PFSK-1 (cell line): ENCODE measurements at regions not wholly inside any gene's neighbourhood (a gene's known extent, or its start where the extent isn't known, plus 50 kb on each side); places are given as distances from the start of the nearest gene placed in this dataset.

Source experiments
- FOXP2 ChIP-seq: optimal IDR thresholded peaks from 2 replicates; pipeline ENCODE3; 2011; ENCODE audit warnings: borderline replicate concordance, control low read depth, inconsistent platforms; ENCODE audit not compliant: insufficient read depth; ENCODE audit errors: extremely low read length, extremely low read depth
- POLR2AphosphoS5 ChIP-seq: IDR thresholded peaks from 2 replicates; pipeline ENCODE4 v1.6.1; 2012; ENCODE audit warnings: low read depth, mild to moderate bottlenecking, control low read depth, low read length, moderate library complexity
- SIN3A ChIP-seq: IDR thresholded peaks from 2 replicates; pipeline ENCODE4 v1.6.1; 2012; ENCODE audit warnings: mild to moderate bottlenecking, low read length, moderate library complexity, borderline replicate concordance; ENCODE audit not compliant: insufficient read depth
- TAF1 ChIP-seq: IDR thresholded peaks from 2 replicates; pipeline ENCODE4 v1.6.1; 2012; ENCODE audit warnings: low read length, control low read depth, borderline replicate concordance; ENCODE audit not compliant: insufficient read depth
- TF ChIP-seq, protein P1 (sequence below), 2 experiments: IDR thresholded peaks; 2 replicates each; pipeline versions ENCODE4 v1.6.1 to v1.8.0; 2011 to 2012; ENCODE audit warnings: low read depth in 2 of 2, low read length in 2 of 2, control low read depth in 1 of 2, inconsistent platforms in 1 of 2, mild to moderate bottlenecking in 1 of 2, moderate library complexity in 1 of 2; ENCODE audit not compliant: insufficient read depth in 1 of 2

DNA sequence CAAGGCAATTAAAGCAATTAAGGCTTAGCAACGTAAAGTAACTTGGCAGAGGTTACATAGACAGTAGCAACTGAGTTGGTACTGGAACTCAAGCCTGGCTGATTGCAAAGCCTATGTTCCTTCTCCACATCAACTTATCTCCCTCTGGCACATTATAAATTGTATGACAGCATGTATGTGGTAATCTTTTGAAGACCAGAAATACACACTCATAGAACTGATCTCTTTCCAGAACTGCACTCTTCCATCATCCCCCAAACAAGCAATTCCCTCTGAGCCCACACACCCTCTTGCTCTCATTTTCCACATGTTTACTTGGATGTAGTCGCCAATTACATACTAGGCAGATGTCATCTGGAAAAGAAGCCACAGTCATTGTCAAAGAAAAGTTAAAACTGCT lies 502.2 kb downstream of the PLPP3 start:
- TF ChIP-seq POLR2AphosphoS5 (no peak), FOXP2 (no peak), TAF1 (no peak), SIN3A (no peak)
- TF ChIP-seq, protein P1, sequence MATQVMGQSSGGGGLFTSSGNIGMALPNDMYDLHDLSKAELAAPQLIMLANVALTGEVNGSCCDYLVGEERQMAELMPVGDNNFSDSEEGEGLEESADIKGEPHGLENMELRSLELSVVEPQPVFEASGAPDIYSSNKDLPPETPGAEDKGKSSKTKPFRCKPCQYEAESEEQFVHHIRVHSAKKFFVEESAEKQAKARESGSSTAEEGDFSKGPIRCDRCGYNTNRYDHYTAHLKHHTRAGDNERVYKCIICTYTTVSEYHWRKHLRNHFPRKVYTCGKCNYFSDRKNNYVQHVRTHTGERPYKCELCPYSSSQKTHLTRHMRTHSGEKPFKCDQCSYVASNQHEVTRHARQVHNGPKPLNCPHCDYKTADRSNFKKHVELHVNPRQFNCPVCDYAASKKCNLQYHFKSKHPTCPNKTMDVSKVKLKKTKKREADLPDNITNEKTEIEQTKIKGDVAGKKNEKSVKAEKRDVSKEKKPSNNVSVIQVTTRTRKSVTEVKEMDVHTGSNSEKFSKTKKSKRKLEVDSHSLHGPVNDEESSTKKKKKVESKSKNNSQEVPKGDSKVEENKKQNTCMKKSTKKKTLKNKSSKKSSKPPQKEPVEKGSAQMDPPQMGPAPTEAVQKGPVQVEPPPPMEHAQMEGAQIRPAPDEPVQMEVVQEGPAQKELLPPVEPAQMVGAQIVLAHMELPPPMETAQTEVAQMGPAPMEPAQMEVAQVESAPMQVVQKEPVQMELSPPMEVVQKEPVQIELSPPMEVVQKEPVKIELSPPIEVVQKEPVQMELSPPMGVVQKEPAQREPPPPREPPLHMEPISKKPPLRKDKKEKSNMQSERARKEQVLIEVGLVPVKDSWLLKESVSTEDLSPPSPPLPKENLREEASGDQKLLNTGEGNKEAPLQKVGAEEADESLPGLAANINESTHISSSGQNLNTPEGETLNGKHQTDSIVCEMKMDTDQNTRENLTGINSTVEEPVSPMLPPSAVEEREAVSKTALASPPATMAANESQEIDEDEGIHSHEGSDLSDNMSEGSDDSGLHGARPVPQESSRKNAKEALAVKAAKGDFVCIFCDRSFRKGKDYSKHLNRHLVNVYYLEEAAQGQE (IDR thresholded peaks at IDR 0.05; ENCODE audit: insufficient read depth in 1 of 2, low read depth in 2 of 2, low read length in 2 of 2), result no peak

DNA sequence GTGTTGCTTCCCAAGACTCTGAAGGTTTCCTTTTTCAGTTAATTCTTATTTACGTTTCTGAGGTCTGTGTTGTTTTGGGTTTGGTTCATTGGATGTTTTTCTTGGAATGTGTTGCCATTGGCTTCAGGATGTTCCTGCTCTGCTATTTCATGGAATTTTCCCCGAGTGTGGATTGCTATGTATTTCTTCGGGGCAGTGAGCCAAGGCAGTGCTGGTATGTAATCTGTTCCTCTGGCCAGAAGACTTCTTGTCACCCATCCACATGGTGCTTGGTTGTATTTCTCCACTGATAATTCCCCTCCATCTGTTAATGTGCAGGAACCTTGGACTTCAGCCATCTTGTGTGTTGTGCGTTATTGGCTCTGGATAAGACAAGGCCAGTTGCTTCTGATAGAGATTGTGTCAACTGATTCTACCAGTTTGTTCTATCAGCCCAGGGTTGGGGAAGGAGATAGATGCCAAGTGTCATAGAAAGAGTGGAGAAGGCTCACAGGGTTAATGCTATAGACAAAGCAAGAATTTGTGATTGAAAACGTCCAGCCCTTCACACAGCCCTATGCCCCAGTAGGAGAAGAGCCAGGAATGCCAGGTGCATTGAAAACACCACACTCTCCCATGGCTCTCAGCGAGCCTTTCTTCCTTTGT lies 505.2 kb downstream of the PLPP3 start:
- no peak for TF ChIP-seq POLR2AphosphoS5
- TF ChIP-seq, protein P1 (IDR thresholded peaks at IDR 0.05; ENCODE audit: insufficient read depth in 1 of 2, low read depth in 2 of 2, low read length in 2 of 2), result 0 out of 4 replicates have a peak, but pooled peaks of 1 of the 2 experiments have one; percentile 46

DNA sequence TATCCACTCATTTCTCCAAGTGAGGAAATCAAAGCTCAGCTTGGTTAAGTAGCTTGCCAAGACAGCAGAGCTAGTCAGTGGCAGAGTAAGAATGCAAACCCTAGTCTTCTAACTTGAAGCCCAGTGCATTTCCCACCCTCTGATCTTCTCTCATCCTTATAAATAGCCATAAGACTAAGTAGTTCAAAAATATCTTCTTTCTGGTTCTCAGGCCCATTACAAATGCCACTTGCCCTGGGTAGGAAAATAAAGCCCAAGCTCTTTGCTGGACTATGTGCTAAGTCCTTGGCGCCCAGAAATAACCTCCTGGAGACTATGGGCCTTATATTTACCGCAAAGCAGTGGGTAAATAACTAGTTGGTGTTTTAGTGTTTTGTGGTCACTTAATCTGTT lies 505.8 kb downstream of the PLPP3 start:
- no peak for TF ChIP-seq POLR2AphosphoS5
- no peak for TF ChIP-seq FOXP2
- TF ChIP-seq TAF1, result no peak
- no peak for TF ChIP-seq SIN3A
- TF ChIP-seq, protein P1 (IDR thresholded peaks at IDR 0.05; ENCODE audit: insufficient read depth in 1 of 2, low read depth in 2 of 2, low read length in 2 of 2), result no peak

DNA sequence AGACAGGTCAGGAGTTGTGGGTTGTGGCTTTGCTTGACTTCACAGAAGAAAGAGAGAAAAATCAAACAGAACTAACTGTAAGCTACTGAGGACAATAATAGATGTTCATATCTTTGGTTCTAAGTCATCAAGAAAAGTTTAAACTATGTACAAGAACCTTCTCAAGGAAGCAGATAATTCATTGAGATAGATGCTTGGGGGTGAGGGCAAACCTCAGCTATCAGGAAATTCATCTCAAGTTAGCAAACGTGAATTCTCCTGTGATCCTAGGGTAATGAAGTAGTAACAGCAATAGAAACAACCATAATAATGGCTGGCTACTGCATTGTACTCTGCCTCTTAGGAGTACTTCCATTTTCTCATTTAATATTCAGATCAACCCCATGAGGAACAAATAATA lies 506.2 kb downstream of the PLPP3 start:
- TF ChIP-seq FOXP2, result no peak
- no peak for TF ChIP-seq POLR2AphosphoS5
- TF ChIP-seq, protein P1 (IDR thresholded peaks at IDR 0.05; ENCODE audit: insufficient read depth in 1 of 2, low read depth in 2 of 2, low read length in 2 of 2), result no peak
- no peak for TF ChIP-seq TAF1

DNA sequence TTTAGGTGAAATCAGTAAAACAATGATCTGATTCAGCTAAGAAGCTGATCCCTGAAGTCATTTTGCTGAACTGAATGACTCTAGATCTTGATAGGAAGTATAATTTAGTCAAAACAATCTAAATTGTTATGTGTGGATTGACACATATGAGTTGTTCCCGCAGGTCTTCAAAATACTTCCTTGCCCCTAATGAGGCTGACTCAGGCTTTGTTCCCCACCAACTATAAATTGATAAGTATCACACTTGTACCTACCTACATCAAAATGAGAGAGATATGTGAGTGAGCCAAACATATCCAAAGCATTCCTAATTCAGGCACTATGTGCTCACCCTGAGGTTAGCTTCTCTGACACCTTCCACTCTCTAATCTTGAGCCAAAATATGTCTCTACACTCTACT lies 507.1 kb downstream of the PLPP3 start:
- TF ChIP-seq POLR2AphosphoS5 (no peak), FOXP2 (no peak)

DNA sequence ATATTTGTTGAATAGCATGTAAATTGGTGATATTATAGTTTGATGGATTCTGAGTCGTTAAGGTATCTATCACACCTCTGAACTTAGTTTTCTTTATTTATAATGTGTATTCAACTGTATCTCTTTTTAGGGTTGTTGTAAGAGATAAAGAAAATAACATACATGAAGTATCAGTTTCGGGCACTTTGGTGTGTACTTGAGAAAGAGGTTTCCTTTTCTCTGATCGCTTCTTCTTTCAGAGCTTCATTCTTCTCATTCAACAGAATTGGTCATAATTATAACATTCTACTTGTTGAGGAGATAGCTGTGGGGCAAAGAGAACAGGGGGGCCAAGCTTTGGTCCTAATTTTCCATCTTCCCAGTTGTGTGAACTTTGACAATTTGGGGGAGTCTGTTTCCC lies 508.0 kb downstream of the PLPP3 start:
- TF ChIP-seq, protein P1 (IDR thresholded peaks at IDR 0.05; ENCODE audit: insufficient read depth in 1 of 2, low read depth in 2 of 2, low read length in 2 of 2), result no peak
- TF ChIP-seq FOXP2, result no peak
- no peak for TF ChIP-seq TAF1
- TF ChIP-seq SIN3A, result no peak
- TF ChIP-seq POLR2AphosphoS5, result no peak
